ENCODE measurements at regions not wholly inside any gene's neighbourhood (a gene's known extent, or its start where the extent isn't known, plus 50 kb on each side); places are given as distances from the start of the nearest gene placed in this dataset.
A peak's percentile ranks its signal among the peaks of the same experiment; 100 is the strongest.

DNA sequence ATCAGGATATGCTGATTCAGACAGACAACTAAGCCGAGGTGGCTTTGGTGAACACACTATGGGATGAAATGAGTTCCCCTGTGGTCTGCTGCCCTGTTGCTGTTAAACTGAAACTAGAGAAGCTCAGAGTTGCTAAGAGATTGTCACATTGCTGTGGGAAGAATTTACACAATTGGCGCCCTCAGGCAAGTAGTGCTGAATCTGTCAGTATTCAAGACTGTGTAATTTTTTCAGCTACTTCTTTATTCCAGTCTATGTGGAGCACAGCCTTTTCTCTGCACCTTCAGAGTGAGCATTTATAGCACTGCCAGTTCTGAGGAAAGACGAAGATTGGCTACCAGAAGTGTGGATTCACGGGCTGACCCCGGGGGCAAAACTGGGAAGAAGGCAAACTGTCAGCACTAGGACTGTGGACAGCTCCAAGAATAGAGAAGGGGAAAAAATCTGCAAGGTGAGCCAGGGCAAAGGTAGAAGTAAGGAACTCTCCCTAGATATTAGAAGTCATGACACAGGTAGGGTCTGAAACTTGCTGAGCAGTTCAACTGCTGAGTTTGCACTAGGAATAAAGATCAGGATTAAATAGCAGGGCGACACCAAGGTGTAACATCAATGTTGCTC, 218.8 kb upstream of the TMPO start:
- intact Hi-C loops (cut with micrococcal nuclease), result no loop called here
- ChIA-PET CTCF (ENCODE audit: low intra/inter-chr PET ratio) (no interaction called here), POLR2A (no interaction called here)
- no peak overlapping the region for H3K4me3 ChIP-seq
- no peaks in the 10 kb centered on the region for H3K9me1 ChIP-seq (ENCODE audit: control insufficient read depth, insufficient read depth, low read length)
- H3K9ac ChIP-seq (ENCODE audit: insufficient read depth in 1 of 2, low read depth in 2 of 2, low read length in 2 of 2), result no peak overlapping the region
- no peaks in the 10 kb centered on the region for H3K27me3 ChIP-seq (ENCODE audit: control insufficient read depth in 2 of 2, insufficient read depth in 2 of 2, low read length in 2 of 2)
- no peaks in the 10 kb centered on the region for H3K9me3 ChIP-seq (replicated peaks; ENCODE audit: control insufficient read depth, insufficient read depth, low read depth, low read length)
- no peaks in the 10 kb centered on the region for H3K79me2 ChIP-seq (ENCODE audit: control insufficient read depth, insufficient read depth, low read length)
- no peak overlapping the region for H2AFZ ChIP-seq (ENCODE audit: low read depth, low read length)
- no peak for ATAC-seq
- in situ Hi-C loops (cut with MboI), result no loop called here
- BruUV-seq (replicated peaks), result no TSS peak
- FAIRE-seq, result no peak
- no peak overlapping the region for H3K4me2 ChIP-seq (ENCODE audit: insufficient read depth, low read length)
- H3K27ac ChIP-seq (ENCODE audit: extremely low read depth, low read depth, low read length), result no peak overlapping the region
- TF ChIP-seq EHMT2 (IDR thresholded peaks at IDR 0.05) (peak; percentile 91), ESRRA (IDR thresholded peaks at IDR 0.05; ENCODE audit: borderline replicate concordance, low read depth) (no peak), MIER1 (IDR thresholded peaks at IDR 0.05; ENCODE audit: low read depth) (peak; percentile 79; the same call in 1 of the 2 replicates)
- TF ChIP-seq, protein P1, sequence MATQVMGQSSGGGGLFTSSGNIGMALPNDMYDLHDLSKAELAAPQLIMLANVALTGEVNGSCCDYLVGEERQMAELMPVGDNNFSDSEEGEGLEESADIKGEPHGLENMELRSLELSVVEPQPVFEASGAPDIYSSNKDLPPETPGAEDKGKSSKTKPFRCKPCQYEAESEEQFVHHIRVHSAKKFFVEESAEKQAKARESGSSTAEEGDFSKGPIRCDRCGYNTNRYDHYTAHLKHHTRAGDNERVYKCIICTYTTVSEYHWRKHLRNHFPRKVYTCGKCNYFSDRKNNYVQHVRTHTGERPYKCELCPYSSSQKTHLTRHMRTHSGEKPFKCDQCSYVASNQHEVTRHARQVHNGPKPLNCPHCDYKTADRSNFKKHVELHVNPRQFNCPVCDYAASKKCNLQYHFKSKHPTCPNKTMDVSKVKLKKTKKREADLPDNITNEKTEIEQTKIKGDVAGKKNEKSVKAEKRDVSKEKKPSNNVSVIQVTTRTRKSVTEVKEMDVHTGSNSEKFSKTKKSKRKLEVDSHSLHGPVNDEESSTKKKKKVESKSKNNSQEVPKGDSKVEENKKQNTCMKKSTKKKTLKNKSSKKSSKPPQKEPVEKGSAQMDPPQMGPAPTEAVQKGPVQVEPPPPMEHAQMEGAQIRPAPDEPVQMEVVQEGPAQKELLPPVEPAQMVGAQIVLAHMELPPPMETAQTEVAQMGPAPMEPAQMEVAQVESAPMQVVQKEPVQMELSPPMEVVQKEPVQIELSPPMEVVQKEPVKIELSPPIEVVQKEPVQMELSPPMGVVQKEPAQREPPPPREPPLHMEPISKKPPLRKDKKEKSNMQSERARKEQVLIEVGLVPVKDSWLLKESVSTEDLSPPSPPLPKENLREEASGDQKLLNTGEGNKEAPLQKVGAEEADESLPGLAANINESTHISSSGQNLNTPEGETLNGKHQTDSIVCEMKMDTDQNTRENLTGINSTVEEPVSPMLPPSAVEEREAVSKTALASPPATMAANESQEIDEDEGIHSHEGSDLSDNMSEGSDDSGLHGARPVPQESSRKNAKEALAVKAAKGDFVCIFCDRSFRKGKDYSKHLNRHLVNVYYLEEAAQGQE (IDR thresholded peaks at IDR 0.05; ENCODE audit: borderline replicate concordance), result peak; percentile 92
- TF ChIP-seq, protein P1 (CRISPR knock-in tag; IDR thresholded peaks at IDR 0.05; ENCODE audit: low read depth), result no peak
- H3K4me1 ChIP-seq (replicated peaks in 1 of 2; ENCODE audit: control insufficient read depth in 2 of 2, insufficient read depth in 2 of 2, low read length in 2 of 2), result no peaks in the 10 kb centered on the region
- H3K36me3 ChIP-seq (ENCODE audit: control insufficient read depth, insufficient read depth, low read length), result no peaks in the 10 kb centered on the region
- DNase-seq (ENCODE audit: extremely low read depth in 1 of 4, low spot score in 3 of 4), result no peak
- whole genome bisulfite sequencing (ENCODE audit: insufficient coverage, low coverage, missing lambda C conversion rate), result 2% methylated on average over 6 of the region's 6 CpGs
- no peaks in the 10 kb centered on the region; the same call in 1 of the 2 replicates for H4K20me1 ChIP-seq (replicated peaks; ENCODE audit: control insufficient read depth, insufficient read depth, low read length)

Data from K562 (cell line).